HG03442 (cell line): ENCODE measurements at regions not wholly inside any gene's neighbourhood (a gene's known extent, or its start where the extent isn't known, plus 50 kb on each side); places are given as distances from the start of the nearest gene placed in this dataset.
"Not testable (repeated sequence)": the region's sequence is repeated elsewhere in the genome, so short reads cannot be mapped to it uniquely, and the experiment has no call there.

Experiments used
- ATAC-seq: cut with Tn5 transposase; IDR thresholded peaks from one replicate; pipeline ENCODE4 v1.9.1; 2021; ENCODE audit warnings: mild to moderate bottlenecking, moderate library complexity; ENCODE audit not compliant: unreplicated experiment

DNA sequence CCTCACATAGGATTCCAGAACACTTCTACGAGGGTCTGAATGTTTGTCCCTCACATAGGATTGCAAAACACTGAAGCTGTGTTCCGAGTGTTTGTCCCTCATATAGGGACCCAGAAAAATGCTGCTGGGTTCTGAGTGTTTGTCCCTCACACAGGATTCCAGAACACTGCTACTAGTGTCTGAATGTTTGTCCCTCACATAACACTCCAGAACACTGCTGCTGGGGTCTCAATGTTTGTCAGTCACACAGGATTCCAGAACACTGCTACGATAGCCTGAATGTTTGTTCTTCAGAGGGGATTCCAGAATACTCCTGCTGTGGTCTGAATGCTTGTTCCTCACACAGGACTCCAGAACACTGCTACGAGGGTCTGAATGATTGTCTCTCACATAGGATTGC is 218.7 kb downstream of the FOXD4L6 start:
- ATAC-seq: no peak

DNA sequence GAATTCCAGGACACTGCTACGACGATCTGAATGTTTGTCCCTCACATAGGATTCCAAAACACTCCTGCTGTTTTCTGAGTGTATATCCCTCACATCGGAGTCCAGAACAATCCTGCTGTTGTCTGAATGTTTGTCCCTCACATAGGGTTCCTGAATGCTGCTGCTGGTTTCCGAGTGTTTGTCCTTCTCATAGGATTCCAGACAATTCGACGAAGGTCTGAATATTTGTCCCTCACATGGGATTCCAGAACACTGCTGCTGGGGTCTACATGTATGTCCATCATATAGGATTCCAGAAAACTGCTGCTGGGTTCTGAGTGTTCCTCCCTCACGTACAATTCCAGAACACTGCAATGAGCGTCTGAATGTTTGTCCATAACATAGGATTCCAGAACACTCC is 219.4 kb downstream of the FOXD4L6 start:
- ATAC-seq: not testable (repeated sequence)

DNA sequence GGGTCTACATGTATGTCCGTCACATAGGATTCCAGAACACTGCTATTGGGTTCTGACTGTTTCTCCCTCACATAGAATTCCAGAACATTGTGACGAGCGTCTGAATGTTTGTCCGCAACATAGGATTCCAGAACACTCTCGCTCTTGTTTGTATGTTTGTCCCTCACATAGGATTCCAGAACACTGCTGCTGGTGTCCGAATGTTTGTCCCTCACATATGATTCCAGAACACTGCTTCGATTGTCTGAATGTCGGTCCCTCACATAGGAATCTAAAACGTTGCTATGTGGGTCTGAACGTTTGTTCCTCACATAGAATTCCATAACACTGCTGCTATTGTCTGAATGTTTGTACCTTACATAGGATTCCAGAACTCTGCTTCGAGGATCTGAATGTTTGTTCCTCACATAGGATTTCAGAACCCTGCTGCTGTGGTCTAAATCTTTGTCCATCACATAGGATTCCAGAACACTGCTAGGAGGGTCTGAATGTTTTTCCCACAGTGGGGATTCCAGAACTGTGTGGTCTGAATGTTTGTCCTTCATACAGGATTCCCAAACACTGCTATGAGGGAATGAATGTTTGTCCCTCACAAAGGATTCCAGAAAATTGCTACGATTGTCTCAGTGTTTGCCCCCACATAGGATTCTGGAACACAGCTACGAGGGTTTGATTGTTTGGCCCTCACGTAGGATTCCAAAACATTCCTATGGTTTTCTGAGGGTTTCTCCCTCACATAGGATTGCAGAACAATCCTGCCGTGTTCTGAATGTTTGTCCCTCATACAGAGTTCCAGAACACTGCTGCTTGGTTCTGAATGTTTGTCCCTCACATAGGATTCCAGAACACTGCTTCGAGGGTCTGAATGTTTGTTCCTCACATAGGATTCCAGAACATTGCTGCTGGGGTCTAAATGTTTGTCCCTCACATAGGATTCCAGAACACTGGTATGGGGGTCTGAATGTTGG is 220.5 kb downstream of the FOXD4L6 start:
- no peak for ATAC-seq

DNA sequence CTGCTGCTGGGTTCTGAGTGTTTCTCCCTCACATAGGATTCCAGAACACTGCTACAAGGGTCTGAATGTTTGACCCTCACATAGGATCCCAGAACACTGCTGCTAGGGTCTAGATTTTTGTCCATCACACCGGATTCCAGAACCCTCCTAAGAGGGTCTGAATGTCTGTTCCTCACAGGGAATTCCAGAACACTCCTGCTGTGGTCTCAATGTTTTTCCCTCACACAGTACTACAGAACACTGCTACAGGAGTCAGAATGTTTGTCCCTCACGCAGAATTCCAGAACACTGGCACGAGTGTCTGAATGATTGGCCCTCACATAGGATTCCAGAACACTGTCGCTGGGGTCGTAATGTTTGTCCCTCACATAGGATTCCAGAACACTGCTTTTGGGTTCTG is 221.6 kb downstream of the FOXD4L6 start:
- not testable (repeated sequence) for ATAC-seq

DNA sequence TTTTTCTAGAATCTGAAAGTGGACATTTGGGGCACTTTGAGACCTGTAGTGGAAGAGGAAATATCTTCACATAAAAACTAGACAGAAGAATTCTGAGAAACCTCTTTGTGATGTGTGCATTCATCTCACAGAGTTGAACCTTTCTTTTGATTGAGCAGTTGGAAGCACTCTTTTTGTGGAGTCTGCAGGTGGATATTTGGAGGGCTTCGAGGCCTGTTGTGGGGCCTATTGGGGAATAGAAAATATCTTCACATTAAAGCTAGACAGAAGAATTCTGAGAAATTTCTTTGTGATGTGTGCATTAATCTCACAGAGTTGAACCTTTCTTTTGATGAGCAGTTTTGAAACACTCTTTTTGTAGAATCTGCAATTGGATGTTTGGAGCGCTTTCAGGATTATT is 236.2 kb downstream of the FOXD4L6 start:
- ATAC-seq: not testable (repeated sequence)

DNA sequence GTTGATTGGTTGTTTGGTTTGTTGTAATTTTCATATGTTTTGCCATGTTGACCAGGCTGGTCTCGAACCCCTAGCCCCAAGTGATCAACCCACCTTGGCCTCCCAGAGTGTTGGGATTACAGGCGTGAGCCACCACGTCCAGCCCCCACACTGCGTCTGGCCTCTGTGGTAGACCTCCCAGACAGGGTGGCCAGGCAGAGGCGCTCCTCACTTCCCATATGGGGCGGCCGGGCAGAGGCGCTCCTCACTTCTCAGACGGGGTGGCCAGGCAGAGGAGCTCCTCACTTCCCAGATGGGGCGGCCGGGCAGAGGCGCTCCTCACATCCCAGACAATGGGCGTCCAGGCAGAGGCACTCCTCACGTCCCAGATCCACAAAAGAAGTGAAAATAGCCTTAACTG is 242.6 kb downstream of the FOXD4L6 start:
- ATAC-seq: not testable (repeated sequence)

DNA sequence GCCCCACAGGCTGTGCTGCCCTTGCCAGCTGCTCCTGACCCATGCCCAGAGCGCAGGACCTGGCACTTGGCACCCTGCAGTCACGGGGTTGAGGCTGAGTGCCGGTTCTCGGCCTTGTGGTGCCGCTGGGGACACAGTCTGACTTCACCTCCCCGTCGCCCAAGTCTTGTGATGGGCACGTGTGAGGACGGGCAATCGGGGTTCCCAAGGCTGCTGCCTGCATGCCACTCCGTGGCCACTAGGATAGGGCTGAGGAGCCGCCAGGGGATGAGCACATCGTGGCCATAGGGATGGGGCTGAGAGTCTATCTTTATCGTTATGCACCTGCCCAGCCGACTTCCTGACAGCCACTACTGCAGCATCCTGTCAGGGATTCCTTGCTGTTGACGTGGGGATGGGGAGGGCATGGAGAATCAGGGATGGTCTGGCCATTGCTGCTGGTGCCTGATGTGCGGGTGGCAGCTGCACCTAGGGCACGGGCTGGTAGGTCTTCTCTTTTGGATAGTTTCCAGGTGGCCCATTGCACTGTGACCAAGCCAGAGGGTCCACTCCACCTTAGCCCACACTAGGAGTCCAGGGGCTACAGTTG is 243.5 kb downstream of the FOXD4L6 start:
- not testable (repeated sequence) for ATAC-seq

DNA sequence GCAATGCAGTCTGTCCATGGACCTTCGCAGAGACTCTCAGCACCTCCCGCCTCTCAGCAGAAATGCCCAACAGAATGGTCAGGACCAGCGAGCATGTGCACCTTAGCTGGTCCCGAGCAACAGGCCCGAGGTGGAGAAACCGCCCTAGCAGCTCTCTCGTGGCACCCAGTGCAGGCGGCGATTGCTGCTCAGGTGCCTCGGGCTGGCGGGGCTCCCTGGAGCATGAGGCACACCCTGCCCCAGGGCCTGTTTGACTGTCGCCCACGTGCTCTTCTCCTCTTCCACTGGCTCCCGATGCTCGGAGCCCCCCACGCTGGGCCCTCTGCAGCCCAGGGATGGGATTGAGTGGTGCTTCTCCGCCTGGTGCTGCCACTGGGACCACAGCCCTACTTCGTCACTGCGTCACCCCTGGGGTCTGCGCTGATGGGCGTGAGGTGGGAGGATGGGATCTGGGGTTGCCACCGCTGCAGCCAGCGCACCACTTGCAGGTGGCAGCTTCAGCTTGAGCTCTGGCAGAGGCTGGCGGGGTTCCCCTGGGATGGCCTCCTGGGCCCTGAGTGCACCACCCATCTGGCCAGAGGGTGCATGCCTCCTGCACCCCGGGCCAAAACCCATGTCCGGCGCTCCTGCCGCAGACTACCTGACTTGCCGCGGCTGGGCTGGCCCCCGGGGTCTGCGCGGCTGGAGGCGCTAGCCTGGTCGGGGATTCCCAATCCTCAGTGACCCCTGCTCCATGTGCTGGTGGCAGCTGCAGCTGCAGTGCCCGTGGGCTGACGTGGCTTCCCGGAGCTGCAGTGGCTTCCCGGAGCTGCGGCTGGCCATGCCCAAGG is 244.2 kb downstream of the FOXD4L6 start:
- ATAC-seq: no peak

DNA sequence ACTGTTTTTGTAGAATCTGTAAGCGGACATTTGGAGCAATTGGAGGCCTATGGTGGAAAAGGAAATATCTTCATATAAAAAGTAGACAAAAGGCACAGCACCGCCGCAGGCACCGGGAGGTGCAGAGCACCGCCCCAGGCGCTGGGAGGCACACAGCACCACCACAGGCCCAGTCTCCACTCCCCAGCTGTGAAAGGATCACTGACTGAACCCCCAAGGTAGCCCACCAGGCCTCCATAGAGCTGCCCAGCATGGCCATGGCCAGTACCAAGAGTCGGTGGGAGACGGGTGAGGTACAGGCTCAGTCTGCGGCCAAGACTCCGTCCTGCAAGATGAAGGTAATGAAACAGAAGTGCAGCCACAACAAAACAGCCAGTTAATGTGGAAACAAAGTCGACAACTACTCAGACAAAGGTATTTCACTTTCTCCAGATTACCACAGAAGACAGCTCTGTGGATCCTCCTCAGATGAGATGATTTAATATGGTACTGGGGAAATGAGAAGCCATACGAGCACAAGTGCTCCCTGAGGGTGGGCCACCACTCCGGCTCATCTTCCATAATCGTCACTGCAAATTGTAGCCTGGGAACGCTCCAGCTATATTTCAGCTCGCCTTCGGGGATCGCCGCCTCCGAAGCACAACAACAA is 244.9 kb downstream of the FOXD4L6 start:
- not testable (repeated sequence) for ATAC-seq

DNA sequence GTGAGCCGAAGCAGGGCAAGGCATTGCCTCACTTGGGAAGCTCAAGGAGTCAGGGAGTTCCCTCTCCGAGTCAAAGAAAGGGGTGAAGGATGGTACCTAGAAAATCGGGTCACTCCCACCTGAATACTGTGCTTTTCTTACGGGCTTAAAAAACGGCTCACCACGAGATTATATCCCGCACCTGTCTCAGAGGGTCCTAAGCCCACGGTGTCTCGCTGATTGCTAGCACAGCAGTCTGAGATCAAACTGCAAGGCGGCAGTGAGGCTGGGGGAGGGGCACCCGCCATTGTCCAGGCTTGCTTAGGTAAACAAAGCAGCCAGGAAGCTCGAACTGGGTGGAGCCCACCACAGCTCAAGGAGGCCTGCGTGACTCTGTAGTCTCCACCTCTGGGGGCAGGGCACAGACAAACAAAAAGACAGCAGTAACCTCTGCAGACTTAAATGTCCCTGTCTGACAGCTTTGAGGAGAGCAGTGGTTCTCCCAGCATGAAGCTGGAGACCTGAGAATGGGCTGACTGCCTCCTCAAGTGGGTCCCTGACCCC is 254.7 kb downstream of the FOXD4L6 start:
- ATAC-seq: not testable (repeated sequence)

DNA sequence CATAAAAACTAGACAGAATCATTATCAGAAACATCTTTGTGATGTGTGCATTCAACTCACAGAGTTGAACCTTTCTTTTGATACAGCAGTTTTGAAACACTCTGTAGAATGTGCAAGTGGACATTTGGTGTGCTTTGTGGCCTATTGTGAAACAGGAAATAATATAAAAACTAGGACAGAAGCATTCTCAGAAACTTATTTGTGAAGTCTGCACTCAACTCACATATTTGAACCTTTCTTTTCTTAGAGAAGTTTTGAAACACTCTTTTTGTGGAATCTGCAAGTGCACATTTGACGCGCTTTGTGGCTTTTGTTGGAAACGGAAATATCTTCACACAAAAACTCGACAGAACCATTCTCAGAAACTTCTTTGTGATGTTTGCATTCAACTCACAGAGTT is 260.0 kb downstream of the FOXD4L6 start:
- not testable (repeated sequence) for ATAC-seq
